ENCODE measurements at regions not wholly inside any gene's neighbourhood (a gene's known extent, or its start where the extent isn't known, plus 50 kb on each side); places are given as distances from the start of the nearest gene placed in this dataset.

GRCh38 chr4:180741703-180742102 lies 1501.5 kb upstream of the TENM3 start:
- no peak for DNase-seq

GRCh38 chr4:180745019-180745418 lies 1498.2 kb upstream of the TENM3 start:
- DNase-seq = no peak

GRCh38 chr4:180751009-180751408 lies 1492.2 kb upstream of the TENM3 start:
- no peak for DNase-seq

GRCh38 chr4:180757927-180758326 lies 1485.3 kb upstream of the TENM3 start:
- DNase-seq = no peak

- DNase-seq = no peak
These were observed 1477.2 kb upstream of the TENM3 start for GRCh38 chr4:180766045-180766444.

GRCh38 chr4:180766944-180767729 lies 1476.1 kb upstream of the TENM3 start:
- peak; percentile 29 for DNase-seq

- no peak for DNase-seq
These were observed 1474.6 kb upstream of the TENM3 start for GRCh38 chr4:180768610-180769009.

- no peak for DNase-seq
These were observed 1473.4 kb upstream of the TENM3 start for GRCh38 chr4:180769791-180770190.

- no peak for DNase-seq
These were observed 1472.9 kb upstream of the TENM3 start for GRCh38 chr4:180770265-180770664.

GRCh38 chr4:180784940-180785339 lies 1458.3 kb upstream of the TENM3 start:
- DNase-seq = no peak

GRCh38 chr4:180788729-180789128 lies 1454.5 kb upstream of the TENM3 start:
- no peak for DNase-seq

GRCh38 chr4:180789929-180790328 lies 1453.3 kb upstream of the TENM3 start:
- DNase-seq = no peak

- DNase-seq = no peak
These were observed 1452.7 kb upstream of the TENM3 start for GRCh38 chr4:180790471-180790870.

- no peak for DNase-seq
These were observed 1450.7 kb upstream of the TENM3 start for GRCh38 chr4:180792541-180792940.

- DNase-seq = no peak
These were observed 1448.9 kb upstream of the TENM3 start for GRCh38 chr4:180794333-180794732.

- DNase-seq = no peak
These were observed 1445.1 kb upstream of the TENM3 start for GRCh38 chr4:180798036-180798577.

- no peak for DNase-seq
These were observed 1443.4 kb upstream of the TENM3 start for GRCh38 chr4:180799798-180800197.

GRCh38 chr4:180805101-180805500 lies 1438.1 kb upstream of the TENM3 start:
- DNase-seq = no peak

GRCh38 chr4:180808862-180809261 lies 1434.3 kb upstream of the TENM3 start:
- no peak for DNase-seq

GRCh38 chr4:180809439-180809838 lies 1433.8 kb upstream of the TENM3 start:
- no peak for DNase-seq

- no peak for DNase-seq
These were observed 1432.6 kb upstream of the TENM3 start for GRCh38 chr4:180810581-180810980.

- DNase-seq = no peak
These were observed 1431.6 kb upstream of the TENM3 start for GRCh38 chr4:180811556-180811955.

GRCh38 chr4:180812783-180813182 lies 1430.4 kb upstream of the TENM3 start:
- DNase-seq = no peak

GRCh38 chr4:180814875-180815417 lies 1428.3 kb upstream of the TENM3 start:
- DNase-seq = no peak

All from left kidney (tissue), 1 donor.